ENCODE measurements at regions not wholly inside any gene's neighbourhood (a gene's known extent, or its start where the extent isn't known, plus 50 kb on each side); places are given as distances from the start of the nearest gene placed in this dataset.

DNA sequence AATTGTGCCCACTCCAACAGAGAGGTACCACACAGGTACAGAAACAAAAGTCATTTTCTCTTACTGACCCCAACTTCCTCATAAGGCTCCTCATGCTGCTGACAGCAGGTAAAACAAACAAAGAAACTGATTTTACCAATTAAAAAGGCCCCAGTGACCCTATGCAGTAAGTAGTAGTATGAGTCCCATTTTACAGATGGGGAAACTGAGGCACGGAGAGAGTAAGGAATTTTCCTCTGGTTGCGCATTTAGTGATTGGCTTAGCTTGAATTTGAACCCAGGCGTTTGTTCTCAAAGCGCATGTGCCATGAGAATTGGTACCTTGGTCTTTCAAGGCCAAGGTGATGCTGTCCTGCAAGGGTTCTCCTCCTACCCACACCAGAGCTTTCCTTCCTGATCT, 66.1 kb upstream of the ZBTB40 start:
- TF ChIP-seq SP5 (CRISPR knock-in tag; IDR thresholded peaks at IDR 0.05; ENCODE audit: borderline replicate concordance, low read depth) (no peak), IKZF1 (IDR thresholded peaks at IDR 0.05) (no peak), MAZ (IDR thresholded peaks at IDR 0.05; ENCODE audit: borderline replicate concordance, low read depth, low read length) (no peak), MAZ (CRISPR knock-in tag; IDR thresholded peaks at IDR 0.05; ENCODE audit: low read depth) (no peak), BRCA1 (CRISPR knock-in tag; IDR thresholded peaks at IDR 0.05) (no peak), CHD2 (IDR thresholded peaks at IDR 0.05; ENCODE audit: low read depth, low read length) (no peak), ZFP1 (CRISPR knock-in tag; IDR thresholded peaks at IDR 0.05) (no peak)

Measured in HepG2 (cell line).